ENCODE measurements at regions not wholly inside any gene's neighbourhood (a gene's known extent, or its start where the extent isn't known, plus 50 kb on each side); places are given as distances from the start of the nearest gene placed in this dataset.

GRCh38 chr7:69122953-69123352, 475.3 kb upstream of the AUTS2 start:
- no peak for TF ChIP-seq CTCF (IDR thresholded peaks at IDR 0.05; ENCODE audit: low read depth, low read length)
- TF ChIP-seq EZH2phosphoT487 (IDR thresholded peaks at IDR 0.05; ENCODE audit: low read depth), result no peak

Data from OCI-LY3 (cell line).